ENCODE measurements at regions not wholly inside any gene's neighbourhood (a gene's known extent, or its start where the extent isn't known, plus 50 kb on each side); places are given as distances from the start of the nearest gene placed in this dataset.

GRCh38 chr11:34749666-34750659, 129.1 kb downstream of the EHF start:
- TF ChIP-seq MAX (IDR thresholded peaks at IDR 0.05; ENCODE audit: low read depth, low read length), result no peak

DNA sequence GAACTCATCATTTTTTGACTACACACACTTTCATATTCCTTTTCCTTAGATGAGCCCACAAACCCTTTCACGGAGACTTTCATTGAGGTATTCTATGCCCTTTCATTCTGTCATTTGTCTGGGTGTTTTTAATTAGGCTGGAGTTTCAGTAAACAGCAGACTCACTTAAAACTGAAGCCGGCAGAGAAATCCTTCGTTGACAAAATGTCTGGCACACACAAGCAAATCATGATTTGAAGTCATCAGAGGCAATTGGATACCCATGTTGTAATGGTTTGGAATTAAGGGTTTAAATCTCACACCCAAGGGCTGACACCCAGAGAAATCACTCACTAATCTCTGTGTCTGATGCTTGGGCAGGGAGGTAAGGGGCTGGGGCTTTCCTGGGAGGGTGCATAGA, 127.1 kb downstream of the EHF start:
- no peak for DNase-seq (ENCODE audit: low read depth)
- no peak overlapping the region for H3K4me3 ChIP-seq (ENCODE audit: low read depth, low read length)
- TF ChIP-seq CTCF (IDR thresholded peaks at IDR 0.05; ENCODE audit: low read depth, low read length), result no peak
- no peak for TF ChIP-seq MYC (IDR thresholded peaks at IDR 0.05; ENCODE audit: low read depth, low read length)
- no peak for TF ChIP-seq MAX (IDR thresholded peaks at IDR 0.05; ENCODE audit: low read depth, low read length)
- no peak for TF ChIP-seq POLR2A (IDR thresholded peaks at IDR 0.05; ENCODE audit: extremely low read depth, insufficient read length)

More at GRCh38 chr11:34749666-34750659, 129.1 kb downstream of the EHF start:
- no peak overlapping the region for H3K4me3 ChIP-seq (ENCODE audit: low read depth, low read length)
- DNase-seq (ENCODE audit: low read depth), result no peak

GRCh38 chr11:34747251-34747650, 126.4 kb downstream of the EHF start:
- no peak for DNase-seq (ENCODE audit: low read depth)
- no peak for TF ChIP-seq MAX (IDR thresholded peaks at IDR 0.05; ENCODE audit: low read depth, low read length)
- TF ChIP-seq CTCF (IDR thresholded peaks at IDR 0.05; ENCODE audit: low read depth, low read length), result no peak
- no peak for TF ChIP-seq POLR2A (IDR thresholded peaks at IDR 0.05; ENCODE audit: extremely low read depth, insufficient read length)
- no peak for TF ChIP-seq MYC (IDR thresholded peaks at IDR 0.05; ENCODE audit: low read depth, low read length)
- H3K4me3 ChIP-seq (ENCODE audit: low read depth, low read length), result no peak overlapping the region

DNA sequence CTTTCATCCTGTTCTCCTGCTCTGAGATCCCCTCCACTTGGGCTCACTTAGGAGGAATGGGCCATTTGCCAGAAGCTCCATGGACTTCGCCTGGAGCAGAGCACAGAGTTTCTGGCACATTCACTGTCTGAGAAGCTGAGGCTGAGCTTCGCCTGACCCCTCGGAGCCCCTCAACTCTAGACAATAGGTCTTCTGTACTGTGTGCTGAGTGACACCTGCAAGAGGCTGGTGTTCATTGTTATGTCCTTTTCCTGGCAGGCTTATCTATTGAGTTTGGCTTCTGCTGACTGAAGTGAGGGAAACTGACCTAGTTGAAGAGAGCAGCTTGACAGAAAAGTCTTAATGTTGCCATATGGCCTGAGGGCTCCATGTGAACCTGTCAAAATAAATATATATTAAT, 124.3 kb downstream of the EHF start:
- TF ChIP-seq POLR2A (IDR thresholded peaks at IDR 0.05; ENCODE audit: extremely low read depth, insufficient read length) (no peak), MAX (IDR thresholded peaks at IDR 0.05; ENCODE audit: low read depth, low read length) (no peak), CTCF (IDR thresholded peaks at IDR 0.05; ENCODE audit: low read depth, low read length) (no peak), MYC (IDR thresholded peaks at IDR 0.05; ENCODE audit: low read depth, low read length) (no peak)
- DNase-seq (ENCODE audit: low read depth), result no peak
- H3K4me3 ChIP-seq (ENCODE audit: low read depth, low read length), result no peak overlapping the region

DNA sequence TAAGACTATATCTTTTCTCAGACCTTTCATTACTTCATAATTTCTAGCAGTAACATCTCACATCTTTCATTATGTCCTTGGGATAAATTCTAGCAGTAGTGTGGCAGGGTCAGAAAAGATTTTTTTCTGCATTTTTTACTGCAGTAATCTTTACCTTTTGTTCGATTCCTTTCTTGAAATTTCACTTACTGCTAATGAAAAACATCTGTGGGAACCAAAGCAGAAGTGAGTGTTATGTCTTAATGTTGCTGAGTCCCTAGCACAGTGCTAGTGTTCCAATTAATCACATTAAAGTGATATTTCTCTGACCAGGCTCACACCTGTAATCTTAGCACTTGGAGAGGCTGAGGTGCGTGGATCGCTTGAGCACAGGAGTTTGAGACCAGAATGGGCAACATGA, 123.6 kb downstream of the EHF start:
- TF ChIP-seq MAX (IDR thresholded peaks at IDR 0.05; ENCODE audit: low read depth, low read length) (no peak), POLR2A (IDR thresholded peaks at IDR 0.05; ENCODE audit: extremely low read depth, insufficient read length) (no peak), MYC (IDR thresholded peaks at IDR 0.05; ENCODE audit: low read depth, low read length) (no peak), CTCF (IDR thresholded peaks at IDR 0.05; ENCODE audit: low read depth, low read length) (no peak)
- H3K4me3 ChIP-seq (ENCODE audit: low read depth, low read length), result no peak overlapping the region
- DNase-seq (ENCODE audit: low read depth), result no peak

GRCh38 chr11:34738237-34738636, 117.3 kb downstream of the EHF start:
- no peak for DNase-seq (ENCODE audit: low read depth)
- TF ChIP-seq MAX (IDR thresholded peaks at IDR 0.05; ENCODE audit: low read depth, low read length) (no peak), POLR2A (IDR thresholded peaks at IDR 0.05; ENCODE audit: extremely low read depth, insufficient read length) (no peak)
- H3K4me3 ChIP-seq (ENCODE audit: low read depth, low read length), result no peak overlapping the region
